ENCODE measurements at regions not wholly inside any gene's neighbourhood (a gene's known extent, or its start where the extent isn't known, plus 50 kb on each side); places are given as distances from the start of the nearest gene placed in this dataset.
A peak's percentile ranks its signal among the peaks of the same experiment; 100 is the strongest.

DNA sequence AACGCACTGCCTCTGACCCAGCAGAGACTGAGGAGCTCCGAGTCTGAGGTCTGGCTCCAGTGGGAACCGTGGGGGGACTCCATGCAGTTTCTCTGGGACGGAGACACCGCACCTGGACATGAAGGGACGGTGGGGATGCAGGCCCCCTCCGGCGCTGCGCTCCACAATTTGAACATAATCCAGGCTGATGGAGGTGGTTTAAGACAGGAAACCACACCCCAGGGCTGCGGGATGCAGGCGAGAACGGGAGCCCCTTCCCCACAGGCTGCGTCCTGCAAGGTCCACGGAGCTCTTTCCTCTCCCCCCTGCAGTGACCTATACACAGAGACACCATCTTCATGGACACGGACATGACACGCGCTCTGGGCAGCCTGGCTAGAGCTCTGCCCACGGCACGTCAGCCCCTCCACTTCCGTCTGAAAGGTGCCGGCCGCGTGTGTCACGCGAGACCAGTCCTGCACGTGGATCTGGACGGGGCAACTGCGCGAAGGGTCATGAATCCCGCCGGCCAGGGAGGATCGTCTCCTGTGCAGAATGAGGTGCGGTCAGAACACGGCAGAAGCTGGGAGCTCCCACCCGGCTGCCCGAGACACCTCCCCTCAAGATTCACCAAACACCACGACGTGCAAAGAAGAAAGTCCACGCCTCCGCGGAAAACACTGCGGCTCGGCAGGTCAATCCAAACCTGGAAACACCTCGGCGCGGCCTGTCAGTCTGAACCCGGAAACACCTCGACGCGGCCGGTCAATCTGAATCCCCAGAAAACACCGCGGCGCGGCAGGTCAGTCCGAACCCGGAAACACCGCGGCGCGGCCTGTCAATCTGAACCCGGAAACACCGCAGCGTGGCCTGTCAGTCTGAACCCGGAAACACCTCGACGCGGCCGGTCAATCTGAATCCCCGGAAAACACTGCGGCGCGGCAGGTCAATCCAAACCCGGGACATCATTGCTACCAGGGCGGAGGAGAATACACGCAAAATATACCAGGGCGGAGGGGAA lies 212.4 kb downstream of the BRD1 start:
- no peak for TF ChIP-seq CTCF (IDR thresholded peaks at IDR 0.05)
- no peaks in the 10 kb centered on the region for H3K36me3 ChIP-seq
- intact Hi-C loops (cut with DNase I): no loop called here
- H3K4me1 ChIP-seq: no peaks in the 10 kb centered on the region
- H3K27me3 ChIP-seq: no peaks in the 10 kb centered on the region
- peaks cover 0 to 28% of the 10 kb centered on the region in 2 donors for H3K9me3 ChIP-seq
- ATAC-seq: no peak
- no peak overlapping the region for H3K4me3 ChIP-seq
- DNase-seq: peak in 1 of 4 donors; percentile 70
- H3K27ac ChIP-seq: no peak overlapping the region

DNA sequence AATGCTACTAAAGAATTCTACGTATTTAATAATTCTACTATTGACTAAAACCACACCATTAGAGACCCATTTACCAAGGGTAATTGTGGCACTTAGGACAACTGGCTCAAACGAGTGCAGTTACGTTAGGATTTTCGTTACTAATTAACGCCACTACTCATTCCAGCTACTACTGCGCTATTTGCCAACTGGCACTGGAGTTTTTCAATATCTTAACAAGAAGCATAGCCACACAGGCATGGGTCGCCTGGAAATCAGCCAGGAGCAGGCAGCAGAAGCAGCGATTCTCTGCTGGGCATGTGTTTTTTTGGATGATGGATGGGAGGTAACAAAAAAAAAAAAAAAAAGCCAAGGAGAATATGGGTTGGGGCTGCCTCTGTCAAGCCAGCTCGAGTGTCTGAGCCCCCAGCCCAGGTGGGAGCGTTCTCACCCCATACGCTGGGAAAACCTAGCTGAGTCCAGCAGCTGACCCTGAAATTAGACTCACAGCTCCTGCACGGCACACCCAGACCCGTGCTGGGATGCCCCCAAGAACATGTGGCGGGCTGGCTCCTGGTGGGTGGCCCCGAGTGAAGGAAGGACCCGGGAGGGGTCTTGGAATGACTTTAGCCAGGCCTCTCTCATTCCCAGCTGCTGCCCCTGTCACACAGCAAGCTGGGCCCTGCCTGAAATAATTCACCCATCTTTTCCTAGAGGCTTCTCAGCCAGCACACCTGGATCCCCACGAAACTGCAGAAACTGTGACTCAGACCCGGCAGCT lies 214.0 kb downstream of the BRD1 start:
- peaks cover 0 to 7% of the 10 kb centered on the region in 2 donors for H3K36me3 ChIP-seq
- intact Hi-C loops (cut with DNase I): no loop called here
- no peaks in the 10 kb centered on the region for H3K4me1 ChIP-seq
- DNase-seq: no peak
- TF ChIP-seq CTCF (IDR thresholded peaks at IDR 0.05): no peak
- no peaks in the 10 kb centered on the region for H3K27me3 ChIP-seq
- peaks cover 0 to 28% of the 10 kb centered on the region in 2 donors for H3K9me3 ChIP-seq
- H3K4me3 ChIP-seq: no peak overlapping the region
- no peak overlapping the region for H3K27ac ChIP-seq
- no peak for ATAC-seq

GRCh38 chr22:49613108-49613507 lies 214.6 kb downstream of the BRD1 start:
- Histone ChIP-seq H3K9me3 (peaks cover 0 to 28% of the 10 kb centered on the region in 2 donors), H3K4me1 (no peaks in the 10 kb centered on the region), H3K27ac (no peak overlapping the region), H3K4me3 (no peak overlapping the region), H3K36me3 (peaks cover 0 to 7% of the 10 kb centered on the region in 2 donors), H3K27me3 (no peaks in the 10 kb centered on the region)
- no peak for DNase-seq
- ATAC-seq: no peak
- TF ChIP-seq CTCF (IDR thresholded peaks at IDR 0.05): no peak
- intact Hi-C loops (cut with DNase I): no loop called here

DNA sequence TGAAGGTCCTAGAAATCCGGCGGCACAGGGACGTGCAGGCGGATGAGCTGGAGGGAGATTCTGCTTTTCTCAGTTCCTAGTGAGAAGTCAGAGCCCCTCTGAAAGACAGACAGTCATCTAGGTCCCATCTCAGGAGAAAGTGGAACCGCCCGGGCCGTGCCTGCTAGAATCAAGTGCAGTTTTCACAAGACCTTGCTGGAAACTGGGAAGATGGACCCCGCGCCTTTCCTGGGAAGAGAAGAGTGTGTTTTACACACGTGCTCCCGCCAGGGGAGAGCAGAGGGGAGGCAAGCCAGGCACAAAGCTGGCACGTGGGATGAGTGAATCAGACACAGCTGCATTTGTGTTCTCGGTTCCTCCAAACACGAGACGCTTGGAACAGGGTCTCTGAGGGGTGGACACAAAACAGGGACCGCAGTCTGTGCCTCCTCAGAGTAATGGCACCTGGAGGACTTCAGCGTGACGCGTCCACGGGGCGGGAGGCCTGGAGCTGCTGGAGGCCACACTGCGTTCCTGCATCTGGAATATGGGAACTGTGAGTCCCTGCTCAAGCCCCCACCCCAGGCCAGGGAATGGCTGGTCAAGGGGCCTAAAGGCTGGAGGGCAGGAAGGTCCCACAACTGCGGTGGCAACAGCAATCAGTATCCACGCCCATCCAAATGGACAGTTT lies 218.3 kb downstream of the BRD1 start:
- H3K27me3 ChIP-seq: no peaks in the 10 kb centered on the region
- peaks cover 0 to 11% of the 10 kb centered on the region in 2 donors for H3K36me3 ChIP-seq
- H3K27ac ChIP-seq: no peak overlapping the region
- no peak for ATAC-seq
- H3K9me3 ChIP-seq: peaks cover 0 to 37% of the 10 kb centered on the region in 2 donors
- intact Hi-C loops (cut with DNase I): no loop called here
- peak in 2 of 4 donors; percentile 28 to 61 for DNase-seq
- no peak for TF ChIP-seq CTCF (IDR thresholded peaks at IDR 0.05)
- no peak overlapping the region for H3K4me3 ChIP-seq
- H3K4me1 ChIP-seq: no peaks in the 10 kb centered on the region

Data from left lung (tissue), 4 donors.